HepG2 (cell line): ENCODE measurements at regions not wholly inside any gene's neighbourhood (a gene's known extent, or its start where the extent isn't known, plus 50 kb on each side); places are given as distances from the start of the nearest gene placed in this dataset.

Experiments
- ATAC-seq: fragments of 200-7000 bp; cut with Tn5 transposase; 3 replicates; pipeline ENCODE4 v1.9.1; 2020; ENCODE audit warnings: mild to moderate bottlenecking, moderate library complexity
- BruUV-seq: library from RNA; stranded (reverse); fragments of 400-500 nt; replicated peaks from 2 replicates; lab custom pipeline; 2021; lab: Mats Ljungman, UMichigan
- CTCF ChIA-PET: fragments of 300-600 bp; formaldehyde crosslinking; extraction: SDS; loops from one replicate; lab custom pipeline; 2021; ENCODE audit warnings: low total read pairs, inconsistent platforms, low intra/inter-chr PET ratio; lab: Yijun Ruan, JAX
- POLR2A ChIA-PET: fragments of 350-600 bp; sonication (Branson Sonifier 250); formaldehyde crosslinking; loops from one replicate; lab custom pipeline; 2020; ENCODE audit warnings: antibody characterized with exemption, inconsistent platforms; lab: Yijun Ruan, JAX
- DNase-seq: peaks from one replicate; pipeline ENCODE4 v3.0.0-alpha.2; 2015; ENCODE audit warnings: low spot score
- FAIRE-seq: peaks from 3 replicates; lab custom pipeline; 2011; peaks lifted over from hg19 to GRCh38; lab: Jason Lieb, UNC
- H2AFZ ChIP-seq: one replicate; pipeline ENCODE4 v1.6.1; 2011; ENCODE audit warnings: low read length, inconsistent platforms
- H3K27ac ChIP-seq: fragments of 300-600 bp; 3 replicates; pipeline ENCODE4 v1.8.0; 2011; ENCODE audit warnings: mixed run types, mild to moderate bottlenecking, mixed read lengths, low read length, inconsistent platforms; ENCODE audit not compliant: insufficient read depth; ENCODE audit errors: extremely low read length
- H3K27me3 ChIP-seq, 2 experiments: fragments of 200-600 bp in 1 of 2; 2 replicates in 1 of 2; 3 replicates in 1 of 2; pipeline versions ENCODE4 v1.6.0 to v1.8.0; 2011; ENCODE audit warnings: low read length in 2 of 2, mild to moderate bottlenecking in 2 of 2, moderate library complexity in 2 of 2, inconsistent platforms in 1 of 2; ENCODE audit not compliant: insufficient read depth in 2 of 2, control insufficient read depth in 1 of 2
- H3K36me3 ChIP-seq, 2 experiments: fragments of 200-600 bp in 1 of 2; replicated peaks in 1 of 2; 2 replicates in 1 of 2; 3 replicates in 1 of 2; pipeline versions ENCODE4 v1.5.1 to v1.8.0; 2011; ENCODE audit warnings: low read length in 2 of 2, inconsistent platforms in 1 of 2; ENCODE audit not compliant: insufficient read depth in 2 of 2, control insufficient read depth in 1 of 2
- H3K4me1 ChIP-seq: 2 replicates; pipeline ENCODE4 v1.5.1; 2012; ENCODE audit warnings: low read length, inconsistent platforms; ENCODE audit not compliant: insufficient read depth
- H3K4me2 ChIP-seq: 2 replicates; pipeline ENCODE4 v1.6.0; 2011; ENCODE audit warnings: low read depth, low read length, inconsistent platforms
- H3K4me3 ChIP-seq, 3 experiments: fragments of 200-600 bp in 1 of 3; sonication (generic), shearing (Covaris generic) in 1 of 3; replicated peaks in 1 of 3; 2 replicates each; pipeline ENCODE4 v1.5.1; 2011 to 2016; ENCODE audit warnings: low read length in 3 of 3, inconsistent platforms in 2 of 3, low read depth in 2 of 3, mild to moderate bottlenecking in 2 of 3, control low read depth in 1 of 3, mixed read lengths in 1 of 3; ENCODE audit not compliant: insufficient read depth in 1 of 3
- H3K79me2 ChIP-seq: one replicate; pipeline ENCODE4 v1.6.1; 2011; ENCODE audit warnings: low read length, inconsistent platforms; ENCODE audit not compliant: insufficient read depth
- H3K9ac ChIP-seq: 2 replicates; pipeline ENCODE4 v1.6.0; 2011; ENCODE audit warnings: mild to moderate bottlenecking, low read depth, low read length, inconsistent platforms; ENCODE audit not compliant: insufficient read depth
- H3K9me3 ChIP-seq: 2 replicates; pipeline ENCODE4 v1.5.1; 2012; ENCODE audit warnings: mild to moderate bottlenecking, low read length
- H4K20me1 ChIP-seq: 2 replicates; pipeline ENCODE4 v1.6.0; 2011; ENCODE audit warnings: inconsistent platforms, mild to moderate bottlenecking, low read length, moderate library complexity; ENCODE audit not compliant: insufficient read depth
- BCL6 ChIP-seq: IDR thresholded peaks from 2 replicates; pipeline ENCODE4 v1.6.1; 2016; ENCODE audit warnings: missing genetic modification reagents, missing compliant biosample characterization
- ZNF296 ChIP-seq: sonication (generic); formaldehyde crosslinking; conservative IDR thresholded peaks from 2 replicates; pipeline ENCODE4 v1.5.0; 2020; ENCODE audit warnings: mild to moderate bottlenecking, missing genetic modification reagents
- WGBS: methylation state at CpG from one replicate; pipeline ENCODE4 v1.1.6; 2017; ENCODE audit warnings: low lambda C conversion rate; 5-methylcytosine and 5-hydroxymethylcytosine counted together
- in situ Hi-C: cut with HindIII; loops from 2 replicates; pipeline ENCODE4 v1.10.0; 2017; ENCODE audit warnings: low pct_unique_long_range_greater_than_20kb; ENCODE audit not compliant: extremely low pct_ligation_motif_present
- intact Hi-C: fragments of 100-400 bp; cut with micrococcal nuclease; formaldehyde crosslinking; loops from one replicate; pipeline ENCODE4 v1.10.0; 2022; ENCODE audit not compliant: unreplicated experiment
- small RNA-seq, 3 experiments: library from RNA; depleted of rRNA; stranded (forward); fragments of <200 nt; gene quantifications; one replicate each; pipeline ENCODE3, GENCODE V24; 2012; ENCODE audit warnings: low read depth in 2 of 3, low replicate concordance in 1 of 3; ENCODE audit not compliant: insufficient read length in 3 of 3, insufficient read depth in 2 of 3

DNA sequence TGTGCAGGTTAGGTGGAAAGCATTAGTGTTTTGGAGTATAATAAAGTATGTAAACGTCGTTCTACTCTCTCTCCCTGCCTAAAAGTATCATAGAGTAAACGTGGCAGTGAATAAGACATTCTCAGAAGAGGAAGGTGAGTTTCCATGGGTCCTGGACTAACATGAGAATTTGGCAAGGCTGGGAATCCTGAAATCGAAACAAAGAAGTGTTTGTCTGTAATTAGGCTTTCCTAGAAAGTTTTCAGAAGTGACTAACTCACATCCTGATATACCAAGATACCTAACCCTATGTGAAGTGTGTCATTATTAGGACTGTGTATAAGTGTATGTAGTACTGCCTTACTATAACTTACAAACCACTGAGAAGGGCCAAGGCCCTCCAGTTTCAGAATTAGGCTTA is 50.7 kb upstream of the MAOA start:
- BruUV-seq: no TSS peak
- no peak overlapping the region for H3K27ac ChIP-seq
- no peak overlapping the region for H3K4me3 ChIP-seq
- TF ChIP-seq BCL6 (CRISPR knock-in tag): peak; percentile 19; the same call in 1 of the 2 replicates
- TF ChIP-seq ZNF296 (CRISPR knock-in tag): no peak
- H3K79me2 ChIP-seq: no peaks in the 10 kb centered on the region
- CTCF ChIA-PET: no interaction called here
- ATAC-seq (no peak), DNase-seq (no peak), FAIRE-seq (no peak)
- H2AFZ ChIP-seq: no peak overlapping the region
- H3K4me1 ChIP-seq: 0 out of 2 replicates have a peak, but pooled peaks cover 7% of the 10 kb centered on the region
- H3K27me3 ChIP-seq: no peaks in the 10 kb centered on the region
- H4K20me1 ChIP-seq: no peaks in the 10 kb centered on the region
- in situ Hi-C loops (no loop called here), intact Hi-C loops (no loop called here)
- POLR2A ChIA-PET: no interaction called here
- 54% methylated on average over 4 of the region's 4 CpGs for WGBS
- H3K36me3 ChIP-seq: no peaks in the 10 kb centered on the region
- H3K9me3 ChIP-seq: no peaks in the 10 kb centered on the region
- no peak overlapping the region for H3K9ac ChIP-seq
- no peak overlapping the region for H3K4me2 ChIP-seq

Small RNA genes lying in the stretch of these regions (small RNA-seq; reads per million reads assigned to genes)
- gene AL451086.1: 0 reads per million in 3 experiments
